CD4-positive, alpha-beta T cell treated with Interferon gamma for 1 hour (primary cell): ENCODE measurements at regions not wholly inside any gene's neighbourhood (a gene's known extent, or its start where the extent isn't known, plus 50 kb on each side); places are given as distances from the start of the nearest gene placed in this dataset.

Experiments used
- DNase-seq: peaks from one replicate; pipeline ENCODE4 v3.0.0-alpha.2; 2020

DNA sequence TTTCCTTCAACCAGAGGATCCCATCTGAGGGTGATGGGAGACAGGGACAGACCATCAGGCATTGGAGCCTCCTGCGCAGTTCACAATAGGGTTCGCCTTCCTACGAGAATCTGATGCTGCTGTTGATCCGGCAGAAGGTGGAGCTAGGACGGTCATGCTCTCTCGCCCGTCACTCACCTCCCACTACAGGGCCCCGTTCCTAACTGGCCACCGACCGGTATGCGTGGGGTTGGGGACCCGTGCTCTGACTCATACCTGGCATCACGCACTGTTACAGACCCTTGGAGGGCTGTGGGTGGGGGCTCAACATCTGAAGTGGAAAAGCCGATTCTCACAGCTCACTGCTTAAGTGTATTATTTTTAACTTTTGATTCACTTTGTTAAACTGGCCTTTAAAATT is 402.3 kb downstream of the BRD1 start:
- no peak for DNase-seq

DNA sequence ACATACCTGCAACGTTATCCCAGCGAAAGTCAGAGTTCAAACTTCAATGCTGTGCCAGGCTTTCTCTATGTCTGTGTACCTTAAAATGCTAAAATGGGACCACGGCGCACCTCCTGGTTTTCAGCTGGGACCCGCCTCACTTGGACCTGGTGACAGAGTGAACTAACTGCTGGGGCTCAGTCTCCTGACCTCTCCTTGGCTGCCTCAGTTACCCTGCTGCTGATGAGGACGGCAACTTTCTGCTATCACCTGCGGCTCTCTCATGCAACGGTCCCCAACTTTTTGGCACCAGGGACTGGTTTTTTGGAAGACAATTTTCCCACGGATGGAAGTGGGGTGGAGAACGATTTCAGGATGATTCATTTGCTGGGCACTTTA is 402.8 kb downstream of the BRD1 start:
- no peak for DNase-seq

DNA sequence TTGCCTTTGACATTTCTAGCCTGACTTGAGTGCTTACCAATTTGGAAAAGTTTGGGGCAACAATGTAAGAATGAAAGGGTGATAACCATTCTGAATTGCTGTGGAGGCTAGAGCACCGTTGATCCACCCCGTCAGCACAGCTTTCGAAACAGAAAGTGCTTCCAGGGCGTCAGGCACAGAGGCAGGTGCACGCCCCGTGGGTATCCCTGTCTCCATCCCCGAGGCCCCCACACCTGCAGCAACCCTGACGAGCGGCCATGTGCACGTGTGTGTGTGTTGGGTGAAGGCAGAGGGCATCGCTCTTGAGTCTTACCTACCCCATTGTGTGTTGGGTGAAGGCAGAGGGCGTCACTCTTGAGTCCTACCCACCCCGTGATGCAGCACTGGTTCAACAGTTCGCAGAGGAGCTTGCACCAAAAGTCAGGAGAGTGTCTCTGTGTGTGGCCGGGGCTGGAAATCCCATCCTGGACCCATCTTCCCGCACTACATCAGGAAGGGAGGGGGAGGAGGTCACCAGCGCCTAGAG is 404.5 kb downstream of the BRD1 start:
- DNase-seq = no peak

DNA sequence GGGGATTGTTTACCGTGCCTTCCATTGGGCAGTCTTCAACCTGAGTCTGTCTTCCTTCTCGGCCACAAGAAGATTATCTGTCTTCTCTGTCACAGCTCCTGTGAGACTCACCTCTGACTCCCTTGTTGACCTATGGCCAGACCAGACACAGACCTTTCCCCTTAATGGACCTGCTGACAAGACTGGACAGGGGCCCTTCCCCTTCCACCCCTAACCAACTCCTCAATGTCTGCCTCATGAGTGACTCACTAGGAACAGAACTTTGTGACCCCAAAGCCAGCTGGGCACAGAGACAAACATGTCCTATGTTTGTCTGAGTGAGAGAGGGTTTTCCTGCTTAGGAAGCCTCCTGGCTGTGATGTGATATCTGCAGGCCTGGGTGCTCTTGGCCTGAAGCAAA is 405.0 kb downstream of the BRD1 start:
- DNase-seq = no peak

DNA sequence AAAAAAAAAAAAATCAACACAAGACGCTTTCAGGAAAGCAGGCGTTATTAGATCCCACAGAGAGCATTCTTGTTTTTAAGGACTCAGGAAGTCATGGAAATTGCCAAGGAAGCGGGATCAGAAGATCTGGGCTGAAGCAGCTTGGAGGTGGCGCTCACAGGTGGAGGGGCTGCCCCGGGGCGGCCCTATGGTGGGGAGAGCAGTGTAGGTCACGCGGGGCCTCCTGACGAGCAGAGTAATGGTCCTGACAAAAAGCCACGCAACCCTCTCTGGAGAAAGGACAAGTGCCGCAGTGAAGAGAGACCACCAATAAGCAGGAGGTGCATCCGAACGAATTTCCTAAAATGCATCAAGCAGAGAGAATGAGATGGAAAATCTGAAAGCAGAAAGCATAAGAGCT is 407.0 kb downstream of the BRD1 start:
- DNase-seq = no peak

DNA sequence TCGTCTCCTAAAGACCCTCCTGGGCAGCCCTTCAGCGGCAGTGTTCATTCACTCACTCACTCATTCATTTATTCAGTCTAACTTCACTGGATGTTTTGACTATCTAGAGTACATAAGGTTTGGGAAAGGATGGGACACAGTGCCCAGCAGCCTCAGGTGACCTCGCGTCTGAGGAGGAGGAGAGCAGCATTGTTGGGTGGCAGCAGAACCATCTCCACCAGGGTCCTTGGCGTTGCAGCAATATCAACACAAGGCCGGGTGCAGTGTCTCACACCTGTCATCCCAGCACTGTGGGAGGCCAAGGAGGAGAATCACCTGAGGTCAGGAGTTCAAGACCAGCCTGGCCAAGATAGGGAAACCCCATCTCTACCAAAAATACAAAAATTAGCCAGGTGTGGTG is 408.0 kb downstream of the BRD1 start:
- DNase-seq = no peak

DNA sequence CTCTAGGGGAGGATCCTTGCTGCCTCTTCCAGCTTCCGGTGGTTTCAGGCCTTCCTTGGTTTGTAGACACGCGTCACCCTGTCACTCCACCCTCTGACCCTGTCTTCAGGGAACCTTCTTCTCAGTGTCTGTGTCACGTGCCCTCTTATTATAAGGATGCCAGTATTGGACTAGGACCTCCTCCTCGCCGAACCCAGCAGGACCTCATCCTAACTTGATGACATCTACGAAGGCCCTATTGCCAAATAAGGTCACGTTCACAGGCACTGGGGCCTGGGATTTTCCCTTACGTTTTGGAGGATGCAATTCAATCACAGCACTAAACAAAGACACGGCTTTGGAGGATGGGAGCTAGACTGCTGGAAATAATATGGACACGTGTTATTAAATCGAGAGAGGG is 408.7 kb downstream of the BRD1 start:
- no peak for DNase-seq

DNA sequence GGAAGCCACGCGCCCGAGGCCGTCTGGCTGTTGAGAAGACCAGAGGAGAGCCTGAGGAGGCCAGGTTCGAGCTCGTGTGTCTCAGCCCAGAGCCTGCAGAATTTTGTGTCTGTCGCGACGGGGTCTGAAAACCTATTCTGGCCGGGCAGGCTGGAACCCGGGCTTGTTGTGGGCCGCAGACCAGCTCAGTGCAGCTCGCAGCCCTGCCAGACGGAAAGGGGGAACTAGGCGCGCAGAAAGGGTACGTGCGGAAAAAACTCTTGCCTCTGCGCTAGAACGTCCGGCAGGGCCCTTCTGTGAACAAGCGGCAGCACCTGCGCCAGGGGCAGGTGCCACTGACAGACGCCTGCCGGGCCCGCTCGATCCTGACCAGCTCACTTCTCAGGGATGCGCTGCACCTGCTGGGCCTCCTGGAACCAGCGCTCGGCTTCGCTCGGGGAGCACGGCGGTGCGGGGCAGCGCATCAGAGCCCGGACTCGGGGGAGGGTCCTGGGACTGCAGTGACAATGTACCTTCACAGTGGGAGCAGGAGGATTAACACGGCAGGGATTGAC is 409.3 kb downstream of the BRD1 start:
- DNase-seq = no peak

DNA sequence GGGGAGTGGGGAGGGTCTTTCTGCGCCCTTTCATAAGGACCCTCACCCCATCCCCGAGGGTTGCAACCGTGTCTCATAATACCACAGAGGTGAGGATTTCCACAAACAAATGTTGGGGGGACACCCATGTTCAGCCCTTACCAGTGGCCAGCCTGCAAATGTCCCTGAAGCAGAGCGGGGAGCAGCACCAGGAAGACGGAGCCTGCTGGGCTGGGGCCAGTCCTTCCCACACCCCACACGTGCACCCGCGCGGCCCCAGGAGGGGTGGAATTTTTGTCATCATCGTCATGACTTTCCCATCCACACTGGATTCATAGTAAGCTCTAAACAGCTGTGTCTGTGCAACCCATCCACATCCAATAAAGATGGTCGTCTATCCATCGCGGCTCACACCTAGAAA is 409.8 kb downstream of the BRD1 start:
- no peak for DNase-seq

DNA sequence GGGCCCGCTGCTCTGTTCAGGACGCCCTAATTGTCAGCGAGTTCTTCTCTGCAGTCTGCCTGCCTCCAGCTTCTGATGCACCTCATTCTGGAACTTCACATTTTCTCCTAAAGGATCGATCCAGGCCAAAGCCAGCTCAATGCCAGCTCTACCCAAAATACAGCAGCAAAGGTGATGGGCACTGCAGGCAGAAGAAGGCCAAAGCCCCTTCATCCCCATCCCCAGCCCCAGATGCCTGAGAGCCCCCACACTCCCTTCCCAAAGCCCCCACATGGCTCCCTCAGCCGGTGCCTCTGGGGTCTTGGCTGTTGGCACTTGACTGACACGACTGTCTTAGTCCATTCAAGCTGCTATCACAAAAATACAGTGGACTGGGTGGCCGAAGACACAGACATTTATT is 410.3 kb downstream of the BRD1 start:
- DNase-seq = no peak

DNA sequence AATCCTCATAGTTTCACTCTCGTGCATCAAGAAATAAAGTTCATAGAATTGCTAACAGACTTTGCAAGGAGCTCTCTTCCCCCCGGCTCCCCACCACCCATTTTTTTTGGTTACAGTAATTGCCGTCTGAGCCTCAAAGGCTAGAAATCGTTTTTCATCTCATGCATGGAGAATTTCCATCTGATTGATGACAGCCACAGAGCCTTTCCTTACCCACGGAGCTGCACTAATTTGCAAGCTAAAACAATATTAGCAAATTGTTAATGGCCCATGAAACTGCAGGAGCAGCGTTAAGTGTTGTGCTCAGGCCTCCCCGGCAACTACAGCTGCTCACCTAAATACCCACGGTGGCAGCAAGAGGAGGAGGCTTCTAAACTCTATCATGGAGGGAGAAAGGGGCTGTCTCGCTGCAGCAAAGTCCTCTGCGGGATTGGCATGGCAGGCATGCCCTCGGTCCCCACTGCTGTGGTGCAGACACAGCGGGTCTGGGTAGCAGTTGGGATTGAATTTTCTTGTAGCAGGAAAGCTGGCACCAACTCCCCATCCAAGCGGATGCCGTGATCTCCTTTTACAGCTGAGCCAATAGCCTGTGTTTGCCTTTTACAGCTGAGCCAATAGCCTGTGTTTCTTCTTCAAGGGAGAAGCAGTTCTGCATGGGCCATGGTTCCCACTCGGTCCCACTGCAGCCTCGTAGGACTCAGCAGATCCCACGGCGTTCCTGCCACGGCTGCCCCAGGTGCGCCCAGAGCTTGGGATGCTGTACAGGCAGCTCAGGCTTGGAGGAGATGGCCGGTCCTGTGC is 412.3 kb downstream of the BRD1 start:
- no peak for DNase-seq

DNA sequence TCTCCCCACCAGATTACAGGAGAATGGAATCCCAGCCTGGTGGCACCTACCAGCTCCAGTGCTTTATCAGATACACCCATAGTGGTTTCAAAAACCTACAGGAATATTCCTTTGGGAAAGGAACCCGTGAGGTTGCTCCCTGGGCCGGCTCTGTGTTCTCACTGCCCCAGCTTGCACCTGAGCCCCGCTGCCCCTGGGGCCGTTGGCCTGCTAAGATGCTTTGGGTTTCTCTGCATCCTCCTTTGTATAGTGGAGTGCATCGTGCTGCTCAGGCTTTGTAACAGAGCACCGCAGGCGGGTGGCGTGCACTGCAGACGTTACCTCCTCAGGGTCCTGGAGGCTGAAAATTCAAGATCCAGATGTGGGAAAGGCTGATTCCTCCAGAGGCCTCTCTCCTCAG is 414.1 kb downstream of the BRD1 start:
- no peak for DNase-seq

DNA sequence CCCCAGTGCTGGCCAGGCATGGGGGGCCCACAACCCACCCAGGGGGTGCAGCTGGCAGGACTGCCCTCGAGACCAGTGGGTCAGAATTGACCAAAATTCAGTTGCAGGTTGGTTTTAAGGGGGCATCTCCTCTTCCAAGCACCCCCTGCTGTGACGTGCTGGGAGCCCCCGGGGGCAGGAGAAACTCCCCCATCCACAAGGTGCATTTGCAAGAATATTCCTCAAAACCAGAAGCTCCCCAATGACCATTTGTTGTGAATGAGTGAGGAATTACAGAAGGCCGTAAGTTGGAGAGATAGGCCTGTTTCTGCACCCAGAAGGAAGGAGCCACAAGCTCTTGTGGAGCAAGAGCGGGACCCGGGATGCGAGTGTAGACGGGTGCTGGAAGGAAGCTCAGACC is 414.5 kb downstream of the BRD1 start:
- no peak for DNase-seq

DNA sequence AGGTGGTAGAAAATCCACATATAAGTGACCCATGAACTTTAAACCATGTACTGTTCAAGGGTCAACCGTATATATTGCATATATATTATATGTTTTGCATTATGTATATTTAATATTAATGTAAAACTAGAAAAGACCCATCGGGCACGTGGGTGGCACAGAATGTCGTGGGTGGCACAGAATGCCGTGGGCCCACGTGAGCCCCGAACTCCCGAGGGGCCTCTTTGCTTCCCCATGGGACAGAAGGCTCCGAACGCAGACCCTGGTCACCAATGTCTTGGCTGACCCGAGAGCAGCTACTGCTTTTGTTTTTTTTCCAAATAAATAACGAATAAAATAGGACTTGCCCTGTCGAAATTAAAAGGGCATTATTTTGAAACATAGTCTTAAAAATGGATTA is 415.4 kb downstream of the BRD1 start:
- no peak for DNase-seq

DNA sequence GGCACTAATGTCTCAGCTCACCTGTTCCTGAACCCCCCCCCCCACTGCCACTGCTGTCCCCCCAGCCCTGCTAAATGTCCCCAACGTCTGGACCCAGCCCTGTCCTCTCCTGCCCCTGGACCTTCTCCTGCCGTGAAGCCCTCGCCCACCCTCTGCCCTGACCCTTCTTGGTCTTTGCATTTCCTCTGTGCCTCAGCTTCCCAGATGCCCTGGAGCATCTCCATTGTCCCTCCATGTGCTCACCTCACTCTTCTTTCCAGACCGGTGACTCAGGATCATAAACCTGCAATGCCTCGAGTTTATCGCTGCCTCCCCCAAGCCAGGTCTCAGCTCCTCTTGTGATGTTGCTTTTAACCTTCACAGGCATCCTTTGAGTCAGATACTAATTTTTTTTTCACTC is 416.4 kb downstream of the BRD1 start:
- DNase-seq = no peak

DNA sequence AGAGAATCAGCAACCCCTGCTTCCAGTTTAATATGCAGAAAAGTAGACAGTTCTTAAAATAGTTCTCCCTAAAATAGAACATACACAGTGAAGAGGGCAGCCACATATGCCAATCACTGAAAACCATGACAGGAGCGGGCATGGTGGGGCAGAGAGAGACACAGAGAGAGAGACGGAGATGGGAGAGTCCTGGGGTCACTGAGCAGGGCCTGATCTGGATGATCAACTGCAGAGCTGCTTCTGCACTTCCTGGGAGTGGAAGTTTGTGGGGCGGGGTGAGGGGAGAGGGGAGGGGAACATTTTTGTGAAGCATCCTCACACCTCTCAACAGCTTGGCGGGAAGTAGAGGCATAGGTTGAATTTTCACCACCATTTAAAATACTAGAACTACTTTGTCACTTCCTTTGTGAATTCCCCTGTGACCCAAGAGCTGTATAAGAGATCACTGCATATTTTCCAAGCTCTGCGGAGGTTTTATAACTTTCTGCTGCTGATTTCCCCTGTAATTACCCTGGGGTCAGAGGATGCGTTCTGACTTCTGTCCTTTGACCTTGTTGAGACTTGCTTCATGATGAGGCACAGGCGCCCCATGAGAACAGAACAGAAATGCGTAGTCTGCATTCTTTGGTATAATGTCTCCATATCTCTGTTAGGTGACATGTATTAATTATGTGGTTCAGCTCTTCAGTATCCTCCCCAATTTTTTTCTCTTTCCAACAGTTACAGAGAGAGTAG is 419.4 kb downstream of the BRD1 start:
- no peak for DNase-seq

DNA sequence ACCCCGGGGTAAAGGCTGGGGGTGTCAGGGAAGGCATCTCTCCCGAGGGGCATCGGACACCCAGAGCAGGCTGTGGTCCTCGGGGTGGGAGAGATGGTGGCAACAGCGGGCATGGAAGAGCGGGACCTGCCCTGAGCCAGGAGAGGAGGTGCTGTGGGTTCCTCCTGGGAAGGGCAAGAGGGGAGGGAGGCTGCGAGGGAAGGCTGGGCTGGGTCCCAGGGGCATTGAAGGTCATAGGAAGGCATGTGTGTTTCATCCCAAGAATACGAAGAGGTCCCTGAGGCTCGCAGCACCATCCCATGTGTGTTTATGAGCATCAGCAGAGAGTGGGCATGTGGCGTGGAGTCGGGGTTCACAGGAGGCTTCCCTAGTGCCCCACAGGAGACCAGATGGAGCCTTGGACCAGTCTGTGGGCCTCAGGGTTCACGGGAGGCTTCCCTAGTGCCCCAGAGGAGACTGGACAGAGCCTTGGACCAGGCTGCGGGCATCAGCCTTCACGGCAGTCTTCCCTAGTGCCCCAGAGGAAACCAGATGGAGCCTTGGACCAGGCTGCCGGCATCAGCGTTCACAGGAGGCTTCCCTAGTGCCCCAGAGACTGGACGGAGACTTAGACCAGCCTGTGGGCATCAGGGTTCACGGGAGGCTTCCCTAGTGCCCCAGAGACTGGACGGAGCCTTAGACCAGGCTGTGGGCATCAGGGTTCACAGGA is 420.6 kb downstream of the BRD1 start:
- no peak for DNase-seq

DNA sequence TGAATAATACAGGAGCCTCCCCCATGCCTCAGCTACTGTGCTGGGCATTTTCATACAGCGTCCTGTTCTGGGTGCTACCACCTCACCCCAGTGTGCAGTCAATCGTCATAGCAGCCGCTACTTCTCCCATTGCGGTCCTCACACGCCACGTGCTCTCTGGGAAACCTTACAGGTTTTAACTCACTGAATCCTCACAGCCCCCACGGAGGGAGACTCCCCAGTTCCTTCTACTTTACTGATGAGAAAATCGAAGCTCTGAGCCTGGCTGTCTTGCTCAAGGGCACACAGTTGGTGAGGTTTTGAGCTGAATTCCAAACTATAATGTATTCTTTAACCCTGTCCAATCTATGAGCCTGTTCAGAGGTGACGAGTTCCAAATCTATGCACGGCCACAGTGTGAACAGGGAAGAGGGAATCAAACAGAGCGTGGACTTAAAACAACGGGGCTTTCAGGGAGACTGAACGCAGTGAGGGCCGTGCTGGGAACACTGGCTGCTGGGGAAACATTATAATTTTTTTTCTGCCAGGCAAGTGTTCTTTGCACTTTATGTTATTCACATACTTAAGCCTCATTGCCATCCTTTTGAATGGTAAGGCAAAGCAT is 421.5 kb downstream of the BRD1 start:
- no peak for DNase-seq

DNA sequence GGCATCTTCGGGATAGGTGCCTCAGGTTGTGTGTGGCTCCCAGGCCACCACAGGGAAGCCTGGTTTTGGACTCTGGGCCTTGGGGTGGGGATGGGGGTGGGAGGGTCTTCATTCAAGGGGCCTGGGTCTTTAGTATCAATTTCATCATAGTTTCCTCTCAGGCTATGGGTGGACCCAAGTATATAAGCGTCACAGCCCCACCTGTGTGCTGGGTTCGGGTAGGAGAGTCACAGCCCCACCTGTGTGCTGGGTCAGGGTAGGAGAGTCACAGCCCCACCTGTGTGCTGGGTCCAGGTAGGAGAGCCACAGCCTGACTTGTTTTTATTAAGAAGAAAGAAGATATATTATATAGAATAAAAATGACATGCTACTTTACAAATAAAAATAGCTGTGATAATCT is 422.1 kb downstream of the BRD1 start:
- no peak for DNase-seq

DNA sequence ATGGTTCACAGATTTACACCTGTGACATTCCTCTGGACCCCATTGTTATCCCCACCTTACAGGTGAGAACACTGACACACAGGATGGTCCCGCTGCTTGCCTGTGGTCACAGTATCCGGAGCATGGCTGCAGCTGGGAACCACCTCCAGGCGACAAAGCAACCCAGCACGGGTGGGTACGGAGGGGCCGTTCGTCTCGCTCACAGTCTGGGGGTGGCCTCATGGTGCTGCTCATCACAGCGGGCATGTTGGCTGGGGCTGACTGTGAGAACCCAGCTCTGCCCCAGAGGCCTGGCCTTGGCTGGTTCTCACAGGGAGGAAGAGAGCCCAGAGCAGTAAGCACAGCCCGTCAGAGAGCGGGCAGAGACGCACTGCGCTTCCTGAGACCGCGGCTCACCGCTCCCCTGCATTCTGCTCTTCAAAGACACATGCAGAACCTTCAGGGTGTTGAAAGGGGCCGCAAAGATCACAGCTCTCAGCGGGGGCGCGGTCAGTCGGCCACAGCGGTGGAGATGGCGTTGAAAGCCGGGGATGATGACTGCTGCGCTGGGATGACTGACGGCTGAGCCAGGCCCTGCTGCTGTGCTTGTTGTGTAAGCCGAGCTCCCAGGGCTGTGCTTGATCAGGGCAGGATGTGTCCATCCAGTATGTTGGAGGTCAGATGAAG is 423.0 kb downstream of the BRD1 start:
- DNase-seq = no peak

DNA sequence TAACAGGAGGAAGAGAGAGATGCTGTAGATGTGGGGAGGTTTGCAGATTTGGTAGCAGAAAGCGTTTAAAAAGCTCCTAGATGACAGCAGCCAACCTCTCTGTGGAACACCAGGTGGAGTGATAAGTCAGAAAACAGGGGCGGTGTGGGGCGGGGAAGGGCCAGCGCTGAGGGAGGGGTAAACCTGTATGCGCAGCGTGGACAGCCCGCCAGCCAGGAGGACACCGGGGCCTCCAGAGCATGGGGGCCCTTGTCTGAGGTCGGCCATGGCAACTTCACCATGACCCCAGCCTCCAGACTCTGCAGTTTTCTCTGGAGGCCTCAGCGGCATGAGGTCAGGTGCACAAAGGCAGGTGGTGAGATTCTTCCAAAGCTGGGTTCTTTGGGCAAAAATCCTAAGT is 423.7 kb downstream of the BRD1 start:
- DNase-seq = no peak

DNA sequence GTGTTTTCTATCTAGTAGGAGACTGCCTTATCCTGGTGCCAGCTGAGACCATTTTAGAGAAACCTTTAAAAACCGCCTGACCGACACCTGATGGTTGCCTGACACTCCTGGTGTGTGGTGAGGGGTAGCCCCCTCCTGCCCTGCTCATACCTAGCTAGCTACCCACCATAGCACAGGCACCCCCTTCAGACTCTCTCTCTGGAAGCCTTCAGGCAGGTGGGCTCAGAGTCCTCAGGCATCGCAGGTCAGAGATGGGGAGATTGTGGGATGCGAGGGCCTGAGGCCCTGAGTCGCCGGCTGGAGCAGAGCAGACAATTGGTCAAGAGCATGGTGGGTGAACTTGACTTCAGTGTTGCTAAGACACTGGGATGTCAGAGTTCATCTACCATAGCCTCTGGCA is 424.6 kb downstream of the BRD1 start:
- DNase-seq = no peak

DNA sequence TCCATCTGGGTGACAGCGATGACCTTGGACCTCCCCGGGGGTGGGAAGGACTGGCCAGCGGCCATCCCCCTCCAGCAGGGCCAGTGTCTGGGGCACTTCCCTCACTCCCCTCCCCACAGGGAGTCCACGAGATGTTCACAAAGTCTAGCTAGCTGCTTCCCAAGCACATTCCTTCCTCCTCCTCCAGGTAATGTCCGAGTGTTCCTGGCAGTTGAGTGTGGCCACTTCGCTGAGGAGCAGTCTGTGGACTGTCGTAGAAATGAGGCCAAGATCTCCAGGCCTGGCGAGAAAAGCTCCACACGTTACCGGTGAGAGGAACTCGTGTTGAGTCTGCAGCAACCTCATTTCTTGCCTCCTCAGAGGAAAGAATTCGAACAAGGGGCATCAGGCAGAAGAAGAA is 425.5 kb downstream of the BRD1 start:
- no peak for DNase-seq
